H1 (cell line): ENCODE measurements at regions not wholly inside any gene's neighbourhood (a gene's known extent, or its start where the extent isn't known, plus 50 kb on each side); places are given as distances from the start of the nearest gene placed in this dataset.

ENCODE experiments used
- CTCF ChIA-PET: fragments of 300-600 bp; sonication (Branson Sonifier 250); formaldehyde crosslinking; loops from one replicate; lab custom pipeline; 2021; ENCODE audit not compliant: partially characterized antibody; lab: Charles Lee
- POLR2A ChIA-PET: fragments of 300-600 bp; sonication (Branson Sonifier 250); formaldehyde crosslinking; loops from one replicate; lab custom pipeline; 2021; ENCODE audit warnings: inconsistent platforms; ENCODE audit not compliant: partially characterized antibody; lab: Charles Lee
- DNase-seq, 2 experiments: peaks; one replicate each; pipeline versions ENCODE4 v3.0.0 to v3.0.0-alpha.2; 2010 to 2022; ENCODE audit warnings: low spot score in 2 of 2, low read depth in 1 of 2, mixed read lengths in 1 of 2
- FAIRE-seq: peaks from 2 replicates; lab custom pipeline; 2011; peaks lifted over from hg19 to GRCh38; lab: Jason Lieb, UNC
- H2AFZ ChIP-seq: 2 replicates; pipeline ENCODE4 v1.8.1; 2012; ENCODE audit warnings: low read length, inconsistent platforms
- H2AK5ac ChIP-seq: 2 replicates; pipeline ENCODE4 v1.6.1; 2013; ENCODE audit warnings: low read depth, low read length
- H2BK120ac ChIP-seq: replicated peaks from 2 replicates; pipeline ENCODE3; 2013; ENCODE audit warnings: low read depth, low read length, inconsistent platforms
- H2BK12ac ChIP-seq: 2 replicates; pipeline ENCODE4 v1.6.1; 2013; ENCODE audit warnings: low read depth, low read length
- H2BK15ac ChIP-seq: 2 replicates; pipeline ENCODE4 v1.6.1; 2013; ENCODE audit warnings: low read length
- H2BK20ac ChIP-seq: 2 replicates; pipeline ENCODE4 v1.6.1; 2013; ENCODE audit warnings: low read length
- H2BK5ac ChIP-seq: 2 replicates; pipeline ENCODE4 v1.6.1; 2013; ENCODE audit warnings: low read depth, low read length
- H3K14ac ChIP-seq: 2 replicates; pipeline ENCODE4 v1.6.1; 2013; ENCODE audit warnings: inconsistent platforms; ENCODE audit not compliant: insufficient read length
- H3K18ac ChIP-seq: 2 replicates; pipeline ENCODE4 v1.6.1; 2013; ENCODE audit warnings: low read length; ENCODE audit errors: extremely low read depth
- H3K23ac ChIP-seq: 2 replicates; pipeline ENCODE4 v1.6.1; 2013; ENCODE audit warnings: inconsistent platforms; ENCODE audit not compliant: insufficient read length
- H3K23me2 ChIP-seq: 2 replicates; pipeline ENCODE4 v1.6.1; 2013; ENCODE audit warnings: low read depth, low read length
- H3K27ac ChIP-seq: 2 replicates; pipeline ENCODE4 v1.6.1; 2011; ENCODE audit warnings: low read depth, low read length, inconsistent platforms
- H3K27me3 ChIP-seq, 4 experiments: replicated peaks in 1 of 4; 1 replicate in 1 of 4; 2 replicates in 3 of 4; pipeline versions ENCODE4 v1.6.1 to v1.8.1; 2011 to 2013; ENCODE audit warnings: low read length in 3 of 4, mild to moderate bottlenecking in 3 of 4, inconsistent platforms in 2 of 4, mixed read lengths in 2 of 4, moderate library complexity in 1 of 4; ENCODE audit not compliant: control insufficient read depth in 3 of 4, insufficient read depth in 3 of 4; ENCODE audit errors: extremely low read depth in 1 of 4
- H3K36me3 ChIP-seq, 4 experiments: 2 replicates each; pipeline versions ENCODE4 v1.6.1 to v1.8.1; 2011 to 2013; ENCODE audit warnings: mild to moderate bottlenecking in 4 of 4, low read length in 3 of 4, moderate library complexity in 2 of 4, control low read depth in 1 of 4, inconsistent platforms in 1 of 4; ENCODE audit not compliant: insufficient read depth in 4 of 4, control insufficient read depth in 2 of 4
- H3K4ac ChIP-seq: replicated peaks from 2 replicates; pipeline ENCODE3; 2013; ENCODE audit warnings: low read length, low read depth, mixed read lengths, inconsistent platforms; ENCODE audit not compliant: insufficient read length
- H3K4me1 ChIP-seq, 4 experiments: replicated peaks in 1 of 4; 1 replicate in 1 of 4; 2 replicates in 3 of 4; pipeline versions ENCODE4 v1.6.1 to v1.8.1; 2011 to 2013; ENCODE audit warnings: low read length in 3 of 4, inconsistent platforms in 2 of 4, mixed read lengths in 1 of 4; ENCODE audit not compliant: insufficient read depth in 4 of 4, control insufficient read depth in 3 of 4
- H3K4me2 ChIP-seq, 2 experiments: 2 replicates each; pipeline versions ENCODE4 v1.6.1 to v1.8.1; 2011 to 2013; ENCODE audit warnings: low read depth in 2 of 2, low read length in 2 of 2, control low read depth in 1 of 2, inconsistent platforms in 1 of 2, mild to moderate bottlenecking in 1 of 2; ENCODE audit not compliant: insufficient read depth in 1 of 2
- H3K4me3 ChIP-seq, 4 experiments: fragments of 200-600, 300-600 bp in 1 of 4; sonication (generic), shearing (Covaris generic), sonication (Bioruptor Twin) in 1 of 4; 2 replicates each; pipeline versions ENCODE4 v1.5.1 to v1.8.1; 2011 to 2016; ENCODE audit warnings: low read length in 4 of 4, low read depth in 3 of 4, control low read depth in 2 of 4, inconsistent platforms in 2 of 4, mild to moderate bottlenecking in 2 of 4, mixed read lengths in 1 of 4, moderate library complexity in 1 of 4; ENCODE audit not compliant: insufficient read depth in 2 of 4; ENCODE audit errors: extremely low read depth in 1 of 4
- H3K56ac ChIP-seq: replicated peaks from 2 replicates; pipeline ENCODE3; 2013; ENCODE audit warnings: low read depth, mild to moderate bottlenecking, mixed read lengths, low read length, inconsistent platforms; ENCODE audit not compliant: insufficient read length
- H3K79me1 ChIP-seq: 2 replicates; pipeline ENCODE4 v1.6.1; 2013; ENCODE audit warnings: low read depth, low read length, control low read depth
- H3K79me2 ChIP-seq, 2 experiments: 2 replicates each; pipeline versions ENCODE4 v1.6.1 to v1.8.1; 2012 to 2013; ENCODE audit warnings: low read length in 2 of 2, mild to moderate bottlenecking in 2 of 2, inconsistent platforms in 1 of 2; ENCODE audit not compliant: insufficient read depth in 2 of 2, control insufficient read depth in 1 of 2
- H3K9ac ChIP-seq, 4 experiments: replicated peaks in 1 of 4; 1 replicate in 1 of 4; 2 replicates in 3 of 4; pipeline versions ENCODE4 v1.6.1 to v1.8.1; 2011 to 2013; ENCODE audit warnings: low read depth in 3 of 4, low read length in 3 of 4, control low read depth in 2 of 4, mild to moderate bottlenecking in 2 of 4, moderate library complexity in 2 of 4, inconsistent platforms in 1 of 4; ENCODE audit errors: extremely low read depth in 1 of 4
- H3K9me3 ChIP-seq, 2 experiments: 2 replicates each; pipeline versions ENCODE4 v1.6.1 to v1.8.1; 2012 to 2013; ENCODE audit warnings: mild to moderate bottlenecking in 2 of 2, moderate library complexity in 2 of 2, control low read depth in 1 of 2, inconsistent platforms in 1 of 2, low read depth in 1 of 2, low read length in 1 of 2, mixed read lengths in 1 of 2; ENCODE audit not compliant: insufficient read depth in 2 of 2
- H4K20me1 ChIP-seq, 2 experiments: replicated peaks in 1 of 2; 2 replicates each; pipeline versions ENCODE3 to v1.8.1; 2011 to 2013; ENCODE audit warnings: inconsistent platforms in 2 of 2, low read length in 2 of 2, mild to moderate bottlenecking in 1 of 2; ENCODE audit not compliant: insufficient read depth in 2 of 2, control insufficient read depth in 1 of 2
- H4K5ac ChIP-seq: 2 replicates; pipeline ENCODE4 v1.6.1; 2013; ENCODE audit warnings: low read length, low read depth, mixed read lengths, inconsistent platforms; ENCODE audit not compliant: insufficient read length
- H4K8ac ChIP-seq: 2 replicates; pipeline ENCODE4 v1.8.0; 2013; ENCODE audit warnings: mild to moderate bottlenecking, moderate library complexity, low read length, inconsistent platforms; ENCODE audit not compliant: insufficient read depth; ENCODE audit errors: extremely low read depth
- H4K91ac ChIP-seq: replicated peaks from 2 replicates; pipeline ENCODE3; 2013; ENCODE audit warnings: low read length, mixed read lengths, inconsistent platforms; ENCODE audit not compliant: insufficient read length
- ASH2L ChIP-seq: fragments of 200-600, 300-600 bp; sonication (generic); IDR thresholded peaks from one replicate; pipeline ENCODE4 v1.7.1; 2017; ENCODE audit warnings: low read length
- CEBPB ChIP-seq: IDR thresholded peaks from 2 replicates; pipeline ENCODE4 v1.6.1; 2012; ENCODE audit warnings: low read depth, low read length
- CTBP2 ChIP-seq: IDR thresholded peaks from 2 replicates; pipeline ENCODE4 v1.7.0; 2011; ENCODE audit warnings: borderline replicate concordance, mild to moderate bottlenecking, moderate library complexity, mixed read lengths, low read length; ENCODE audit not compliant: insufficient read depth, insufficient read length
- JUND ChIP-seq: IDR thresholded peaks from 2 replicates; pipeline ENCODE4 v1.6.1; 2011; ENCODE audit warnings: mild to moderate bottlenecking, improper control_type of control experiment, low read length
- KDM4A ChIP-seq: IDR thresholded peaks from one replicate; pipeline ENCODE4 v1.7.1; 2012; ENCODE audit warnings: low read depth, mild to moderate bottlenecking, moderate library complexity, low read length, inconsistent platforms; ENCODE audit not compliant: severe bottlenecking
- KDM5A ChIP-seq: fragments of 200-600 bp; IDR thresholded peaks from 2 replicates; pipeline ENCODE4 v1.7.1; 2012; ENCODE audit warnings: mild to moderate bottlenecking, low read length, inconsistent platforms, mixed read lengths
- POLR2AphosphoS5 ChIP-seq: IDR thresholded peaks from 2 replicates; pipeline ENCODE4 v1.6.1; 2011; ENCODE audit warnings: low read depth, low read length
- RBBP5 ChIP-seq: IDR thresholded peaks from 2 replicates; pipeline ENCODE4 v1.7.1; 2012; ENCODE audit warnings: low read depth, mild to moderate bottlenecking, inconsistent platforms, low read length, moderate library complexity, borderline replicate concordance
- RFX5 ChIP-seq: IDR thresholded peaks from 2 replicates; pipeline ENCODE4 v1.6.1; 2011; ENCODE audit warnings: low read depth, low read length, improper control_type of control experiment, borderline replicate concordance
- SAP30 ChIP-seq: fragments of 300-600 bp; sonication (generic); IDR thresholded peaks from 2 replicates; pipeline ENCODE4 v1.7.1; 2012; ENCODE audit warnings: low read length, moderate library complexity, mild to moderate bottlenecking, inconsistent platforms; ENCODE audit not compliant: insufficient read depth, insufficient replicate concordance
- SIX5 ChIP-seq: IDR thresholded peaks from 2 replicates; pipeline ENCODE4 v1.6.1; 2011; ENCODE audit warnings: mild to moderate bottlenecking, low read depth, low read length
- SP2 ChIP-seq: IDR thresholded peaks from 2 replicates; pipeline ENCODE4 v1.6.1; 2012; ENCODE audit warnings: mild to moderate bottlenecking, low read length, inconsistent platforms
- SUZ12 ChIP-seq: fragments of 200-600 bp; sonication (generic); IDR thresholded peaks from 2 replicates; pipeline ENCODE4 v1.6.1; 2012; ENCODE audit warnings: mild to moderate bottlenecking, inconsistent platforms, low read length, moderate library complexity, mixed read lengths
- TAF1 ChIP-seq: IDR thresholded peaks from 2 replicates; pipeline ENCODE4 v1.6.1; 2011; ENCODE audit warnings: mild to moderate bottlenecking, low read depth, low read length
- TAF7 ChIP-seq: optimal IDR thresholded peaks from 2 replicates; pipeline ENCODE3; 2011; ENCODE audit warnings: low read depth, mild to moderate bottlenecking, inconsistent platforms, low read length, moderate library complexity, borderline replicate concordance
- TBP ChIP-seq: IDR thresholded peaks from 2 replicates; pipeline ENCODE4 v1.6.1; 2011; ENCODE audit warnings: low read depth, low read length, improper control_type of control experiment
- TCF12 ChIP-seq: IDR thresholded peaks from 2 replicates; pipeline ENCODE4 v1.6.1; 2011; ENCODE audit warnings: low read depth, mild to moderate bottlenecking, low read length
- WGBS, 2 experiments: shearing (Covaris generic) in 1 of 2; methylation state at CpG; one replicate each; pipeline versions ENCODE4 v1.1.6 to v1.1.7; 2013 to 2015; ENCODE audit warnings: low lambda C conversion rate in 2 of 2, mixed read lengths in 2 of 2, inconsistent platforms in 1 of 2, low coverage in 1 of 2, missing lambda C conversion rate in 1 of 2; ENCODE audit not compliant: insufficient replicate concordance in 2 of 2, insufficient coverage in 1 of 2, insufficient read length in 1 of 2; ENCODE audit errors: extremely low coverage in 1 of 2, missing lambda C conversion rate in 1 of 2; 5-methylcytosine and 5-hydroxymethylcytosine counted together

GRCh38 chr6:74213995-74214394, 518.0 kb downstream of the CD109 start:
- CTCF ChIA-PET, result no interaction called here

More at GRCh38 chr6:74213995-74214394, 518.0 kb downstream of the CD109 start:
- no peak for FAIRE-seq
- Histone ChIP-seq H2BK15ac (no peak overlapping the region), H3K36me3 (no peaks in the 10 kb centered on the region), H3K4me1 (no peaks in the 10 kb centered on the region), H4K5ac (no peak overlapping the region), H3K79me2 (no peaks in the 10 kb centered on the region), H2AK5ac (no peak overlapping the region), H3K27me3 (no peaks in the 10 kb centered on the region), H4K20me1 (no peaks in the 10 kb centered on the region), H3K4me2 (no peak overlapping the region), H3K56ac (no peak overlapping the region), H3K9me3 (no peaks in the 10 kb centered on the region), H3K9ac (no peak overlapping the region), H2AFZ (no peak overlapping the region), H3K4ac (no peak overlapping the region), H3K14ac (no peak overlapping the region), H3K79me1 (no peaks in the 10 kb centered on the region), H4K91ac (no peak overlapping the region), H2BK5ac (no peak overlapping the region), H2BK20ac (no peak overlapping the region), H3K27ac (no peak overlapping the region), H2BK120ac (no peak overlapping the region), H3K23me2 (no peaks in the 10 kb centered on the region), H3K18ac (no peak overlapping the region), H4K8ac (no peak overlapping the region), H2BK12ac (no peak overlapping the region), H3K4me3 (no peak overlapping the region), H3K23ac (no peak overlapping the region)
- WGBS, 2 experiments, result 63% methylated on average over 2 of the region's 2 CpGs; no CpG with 5 or more reads in 1 of the 2 experiments
- TF ChIP-seq CEBPB (no peak), JUND (no peak), SAP30 (no peak), RBBP5 (no peak), KDM5A (no peak), KDM4A (no peak), SUZ12 (no peak), SP2 (no peak), SIX5 (no peak), TBP (no peak), TAF7 (no peak), POLR2AphosphoS5 (no peak), TAF1 (no peak), ASH2L (no peak), RFX5 (no peak), TCF12 (no peak), CTBP2 (no peak)
- no peak for DNase-seq
- POLR2A ChIA-PET, result no interaction called here
